ENCODE measurements at regions not wholly inside any gene's neighbourhood (a gene's known extent, or its start where the extent isn't known, plus 50 kb on each side); places are given as distances from the start of the nearest gene placed in this dataset.

DNA sequence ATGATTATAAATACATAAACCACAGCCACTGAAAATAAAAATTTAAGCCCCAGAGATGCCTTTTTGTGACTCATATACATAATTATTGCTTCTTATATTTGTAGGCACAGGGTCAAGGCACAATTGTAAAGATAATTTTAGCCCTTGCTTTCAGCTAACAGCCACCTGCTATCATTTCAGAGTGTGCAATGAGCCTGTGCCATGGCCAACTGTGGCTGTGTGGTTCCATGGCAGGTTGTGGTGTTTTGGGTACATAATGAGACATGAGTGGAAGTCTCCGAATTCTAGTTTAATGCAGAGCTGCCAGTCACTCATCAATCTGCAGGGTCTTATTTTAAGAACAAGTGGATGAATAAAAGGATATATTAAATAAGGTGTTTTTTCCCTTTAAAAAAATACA is 346.9 kb upstream of the SNX7 start:
- DNase-seq = no peak
- Histone ChIP-seq H3K4me1 (ENCODE audit: insufficient read depth) (peaks cover 2% of the 10 kb centered on the region), H3K36me3 (no peaks in the 10 kb centered on the region), H3K27ac (no peak overlapping the region), H3K27me3 (no peaks in the 10 kb centered on the region), H3K4me3 (no peak overlapping the region), H3K9me3 (no peaks in the 10 kb centered on the region)
- no peak for TF ChIP-seq EP300 (IDR thresholded peaks at IDR 0.05)
- TF ChIP-seq, protein P1, sequence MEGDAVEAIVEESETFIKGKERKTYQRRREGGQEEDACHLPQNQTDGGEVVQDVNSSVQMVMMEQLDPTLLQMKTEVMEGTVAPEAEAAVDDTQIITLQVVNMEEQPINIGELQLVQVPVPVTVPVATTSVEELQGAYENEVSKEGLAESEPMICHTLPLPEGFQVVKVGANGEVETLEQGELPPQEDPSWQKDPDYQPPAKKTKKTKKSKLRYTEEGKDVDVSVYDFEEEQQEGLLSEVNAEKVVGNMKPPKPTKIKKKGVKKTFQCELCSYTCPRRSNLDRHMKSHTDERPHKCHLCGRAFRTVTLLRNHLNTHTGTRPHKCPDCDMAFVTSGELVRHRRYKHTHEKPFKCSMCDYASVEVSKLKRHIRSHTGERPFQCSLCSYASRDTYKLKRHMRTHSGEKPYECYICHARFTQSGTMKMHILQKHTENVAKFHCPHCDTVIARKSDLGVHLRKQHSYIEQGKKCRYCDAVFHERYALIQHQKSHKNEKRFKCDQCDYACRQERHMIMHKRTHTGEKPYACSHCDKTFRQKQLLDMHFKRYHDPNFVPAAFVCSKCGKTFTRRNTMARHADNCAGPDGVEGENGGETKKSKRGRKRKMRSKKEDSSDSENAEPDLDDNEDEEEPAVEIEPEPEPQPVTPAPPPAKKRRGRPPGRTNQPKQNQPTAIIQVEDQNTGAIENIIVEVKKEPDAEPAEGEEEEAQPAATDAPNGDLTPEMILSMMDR (IDR thresholded peaks at IDR 0.05) = no peak
- no peak for TF ChIP-seq POLR2A (IDR thresholded peaks at IDR 0.05)
- 90 to 93% (median 92%) methylated on average over 1 of the region's 1 CpG for WGBS, 3 donors
- intact Hi-C loops (cut with DNase I) = no loop called here

DNA sequence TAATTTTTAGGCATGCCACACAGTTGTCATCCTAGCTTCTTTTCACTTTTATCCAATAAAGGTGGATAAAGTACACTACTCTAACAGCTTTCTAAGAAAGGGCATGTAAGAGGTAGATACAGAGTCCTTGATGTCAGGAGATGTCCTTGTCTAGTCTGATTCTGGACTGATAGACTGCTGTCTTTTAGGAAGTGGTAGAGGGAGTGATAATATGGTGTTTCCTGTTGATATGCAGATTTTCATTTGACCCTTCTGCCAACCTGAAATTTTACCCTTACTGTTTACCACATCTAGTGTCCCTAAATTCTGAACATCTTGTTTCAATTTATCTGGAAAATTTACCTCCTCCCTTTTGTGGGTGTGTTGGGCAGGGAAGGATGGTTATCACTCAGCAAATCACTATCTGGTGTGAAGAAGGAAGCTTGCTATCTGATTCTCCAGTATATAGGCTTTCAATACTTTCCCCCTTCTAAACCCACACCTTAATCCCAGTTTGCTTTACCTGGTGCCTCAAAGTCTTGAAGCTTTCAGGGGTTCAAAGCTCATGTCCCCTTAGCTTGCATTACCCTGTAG is 354.9 kb upstream of the SNX7 start:
- H3K4me1 ChIP-seq (ENCODE audit: insufficient read depth) = no peaks in the 10 kb centered on the region
- H3K27ac ChIP-seq = no peak overlapping the region
- H3K9me3 ChIP-seq = no peaks in the 10 kb centered on the region
- no peak for TF ChIP-seq POLR2A (IDR thresholded peaks at IDR 0.05)
- TF ChIP-seq EP300 (IDR thresholded peaks at IDR 0.05) = no peak
- TF ChIP-seq, protein P1 (IDR thresholded peaks at IDR 0.05) = no peak
- intact Hi-C loops (cut with DNase I) = no loop called here
- H3K4me3 ChIP-seq = no peak overlapping the region
- no peaks in the 10 kb centered on the region for H3K36me3 ChIP-seq
- DNase-seq = no peak
- H3K27me3 ChIP-seq = no peaks in the 10 kb centered on the region

DNA sequence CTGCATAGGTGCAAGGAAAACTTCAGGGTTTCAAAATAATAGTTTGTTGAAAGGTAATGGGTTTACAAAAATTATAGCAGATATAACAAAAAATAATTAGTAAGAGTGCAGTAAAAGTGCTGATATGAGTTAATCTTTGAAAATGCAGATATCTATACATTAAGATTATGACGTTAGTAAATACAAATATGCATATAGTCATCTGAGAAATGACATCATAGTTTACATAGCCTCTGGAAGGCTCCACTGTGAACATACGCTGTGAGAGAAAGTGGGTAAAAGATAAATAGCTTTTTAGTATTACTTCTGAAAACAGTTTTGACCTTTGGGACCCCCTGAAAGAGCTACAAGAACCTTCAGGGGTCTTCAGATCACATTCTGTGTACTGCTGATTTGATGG is 356.2 kb upstream of the SNX7 start:
- no peaks in the 10 kb centered on the region for H3K4me1 ChIP-seq (ENCODE audit: insufficient read depth)
- H3K36me3 ChIP-seq = no peaks in the 10 kb centered on the region
- intact Hi-C loops (cut with DNase I) = no loop called here
- WGBS, 3 donors = 33 to 52% (median 37%) methylated on average over 2 of the region's 2 CpGs
- H3K27me3 ChIP-seq = no peaks in the 10 kb centered on the region
- H3K9me3 ChIP-seq = no peaks in the 10 kb centered on the region
- H3K4me3 ChIP-seq = no peak overlapping the region
- DNase-seq = no peak
- TF ChIP-seq, protein P1 (IDR thresholded peaks at IDR 0.05) = no peak
- TF ChIP-seq EP300 (IDR thresholded peaks at IDR 0.05) (no peak), POLR2A (IDR thresholded peaks at IDR 0.05) (no peak)
- no peak overlapping the region for H3K27ac ChIP-seq

DNA sequence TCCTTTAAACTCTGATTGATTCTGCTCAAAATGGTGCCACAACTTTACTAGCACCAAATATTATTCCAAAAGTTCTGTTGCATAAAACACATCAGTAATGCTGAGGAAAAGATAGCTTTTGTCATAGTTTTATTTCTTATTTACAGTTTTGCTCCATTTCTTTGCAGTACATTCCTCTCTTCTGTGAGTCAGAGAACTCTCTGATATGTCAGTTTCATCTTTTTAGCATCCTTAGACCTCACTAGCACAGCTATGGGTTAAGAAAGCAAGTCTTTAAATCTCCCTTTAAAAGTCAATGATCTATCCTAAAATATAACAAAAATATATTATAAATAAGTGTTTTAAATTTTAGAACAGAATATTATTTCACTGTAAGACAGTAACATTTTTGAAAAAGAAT is 356.6 kb upstream of the SNX7 start:
- no peaks in the 10 kb centered on the region for H3K36me3 ChIP-seq
- intact Hi-C loops (cut with DNase I) = no loop called here
- H3K27me3 ChIP-seq = no peaks in the 10 kb centered on the region
- no peaks in the 10 kb centered on the region for H3K4me1 ChIP-seq (ENCODE audit: insufficient read depth)
- DNase-seq = no peak
- H3K27ac ChIP-seq = no peak overlapping the region
- no peak overlapping the region for H3K4me3 ChIP-seq
- H3K9me3 ChIP-seq = no peaks in the 10 kb centered on the region
- TF ChIP-seq, protein P1 (IDR thresholded peaks at IDR 0.05) = no peak
- no peak for TF ChIP-seq POLR2A (IDR thresholded peaks at IDR 0.05)
- no peak for TF ChIP-seq EP300 (IDR thresholded peaks at IDR 0.05)

All from ovary (tissue), 7 donors.